Right lobe of liver (tissue), 6 donors: ENCODE measurements at regions not wholly inside any gene's neighbourhood (a gene's known extent, or its start where the extent isn't known, plus 50 kb on each side); places are given as distances from the start of the nearest gene placed in this dataset.

Experiments used
- ATAC-seq, 4 donors: fragments of 200-7000 bp; cut with Tn5 transposase; one replicate each; pipeline ENCODE4 v1.9.1; 2020; ENCODE audit warnings: mild to moderate bottlenecking in 4 of 4, moderate library complexity in 4 of 4
- DNase-seq, 3 donors: peaks; one replicate each; pipeline ENCODE4 v3.0.0-alpha.2; 2020
- H3K27ac ChIP-seq, 3 donors: fragments of 200-600 bp; one replicate each; pipeline ENCODE4 v1.8.0; 2022
- H3K27me3 ChIP-seq, 2 donors: fragments of 200-600 bp; one replicate each; pipeline ENCODE4 v1.8.0; 2022
- H3K36me3 ChIP-seq, 4 donors: fragments of 200-600 bp; sonication (generic) in 1 of 4; one replicate each; pipeline versions ENCODE4 v1.5.1 to v1.8.0; 2017 to 2022; ENCODE audit warnings: control low read depth in 1 of 4
- H3K4me1 ChIP-seq, 4 donors: fragments of 200-600 bp; sonication (generic) in 1 of 4; one replicate each; pipeline versions ENCODE4 v1.5.1 to v1.8.0; 2017 to 2022; ENCODE audit warnings: control low read depth in 1 of 4
- H3K4me3 ChIP-seq, 3 donors: fragments of 200-600 bp; one replicate each; pipeline ENCODE4 v1.8.0; 2022
- H3K9me3 ChIP-seq, 4 donors: fragments of 200-600 bp; sonication (generic) in 1 of 4; one replicate each; pipeline versions ENCODE4 v1.5.1 to v1.8.0; 2017 to 2022; ENCODE audit warnings: control low read depth in 1 of 4
- CTCF ChIP-seq, 4 donors: fragments of 200-600 bp in 3 of 4; fragments of 450-650 bp in 1 of 4; IDR thresholded peaks; one replicate each; pipeline versions ENCODE4 v1.5.1 to v1.8.0; 2016 to 2022; ENCODE audit warnings: antibody characterized with exemption in 4 of 4, mild to moderate bottlenecking in 2 of 4
- POLR2A ChIP-seq: fragments of 450-650 bp; IDR thresholded peaks from one replicate; pipeline ENCODE4 v1.6.1; 2017; ENCODE audit warnings: antibody characterized with exemption, mild to moderate bottlenecking
- WGBS: methylation state at CpG from one replicate; pipeline ENCODE4 v1.1.6; 2018; ENCODE audit warnings: low coverage, low lambda C conversion rate; ENCODE audit not compliant: insufficient coverage; ENCODE audit errors: missing lambda C conversion rate; 5-methylcytosine and 5-hydroxymethylcytosine counted together
- intact Hi-C, 2 donors: fragments of 100-400 bp; cut with DNase I; formaldehyde crosslinking; loops; one replicate each; pipeline versions ENCODE4 v1.11.2 to v1.14.1; 2022
- donor health status: DM: no; HTN: yes; CAD: no.
- donor health status: DM: no; HTN: no; CAD: no.
- donor health status: DM: no; HTN: no; CAD: no.
- donor health status: DM: no; HTN: yes; CAD: no.
- donor health status: DM: no; HTN: yes; CAD: no.

GRCh38 chr18:27843783-27844777 is 332.9 kb downstream of the CDH2 start:
- Histone ChIP-seq H3K9me3 (no peaks in the 10 kb centered on the region), H3K27ac (no peak overlapping the region), H3K4me3 (no peak overlapping the region), H3K4me1 (no peaks in the 10 kb centered on the region), H3K27me3 (no peaks in the 10 kb centered on the region), H3K36me3 (no peaks in the 10 kb centered on the region)
- ATAC-seq: no peak
- intact Hi-C loops: no loop called here
- DNase-seq: no peak
- TF ChIP-seq POLR2A: no peak
- 13% methylated on average over 2 of the region's 3 CpGs for WGBS

GRCh38 chr18:27839141-27839540 is 337.8 kb downstream of the CDH2 start:
- 27% methylated on average over 2 of the region's 2 CpGs for WGBS
- Histone ChIP-seq H3K9me3 (no peaks in the 10 kb centered on the region), H3K36me3 (no peaks in the 10 kb centered on the region), H3K4me1 (no peaks in the 10 kb centered on the region), H3K27ac (no peak overlapping the region), H3K4me3 (no peak overlapping the region), H3K27me3 (no peaks in the 10 kb centered on the region)
- TF ChIP-seq CTCF (IDR thresholded peaks at IDR 0.05) (no peak), POLR2A (no peak)
- intact Hi-C loops: no loop called here
- DNase-seq (no peak), ATAC-seq (no peak)

GRCh38 chr18:27838225-27838624 is 338.7 kb downstream of the CDH2 start:
- Histone ChIP-seq H3K9me3 (no peaks in the 10 kb centered on the region), H3K4me1 (no peaks in the 10 kb centered on the region), H3K27me3 (no peaks in the 10 kb centered on the region), H3K4me3 (no peak overlapping the region), H3K27ac (no peak overlapping the region), H3K36me3 (no peaks in the 10 kb centered on the region)
- no peak for TF ChIP-seq POLR2A
- TF ChIP-seq CTCF (IDR thresholded peaks at IDR 0.05): no peak
- intact Hi-C loops: no loop called here
- ATAC-seq (no peak), DNase-seq (no peak)

- intact Hi-C loops: no loop called here
- no peaks in the 10 kb centered on the region for H3K27me3 ChIP-seq
- no peaks in the 10 kb centered on the region for H3K36me3 ChIP-seq
- H3K9me3 ChIP-seq: no peaks in the 10 kb centered on the region
- 87% methylated on average over 2 of the region's 2 CpGs for WGBS
- DNase-seq (no peak), ATAC-seq (no peak)
- no peak overlapping the region for H3K4me3 ChIP-seq
- H3K4me1 ChIP-seq: no peaks in the 10 kb centered on the region
- H3K27ac ChIP-seq: no peak overlapping the region
- TF ChIP-seq CTCF (IDR thresholded peaks at IDR 0.05) (no peak), POLR2A (no peak)
These were observed 350.8 kb downstream of the CDH2 start for GRCh38 chr18:27826101-27826500.

GRCh38 chr18:27825689-27826088 is 351.2 kb downstream of the CDH2 start:
- Histone ChIP-seq H3K4me1 (no peaks in the 10 kb centered on the region), H3K9me3 (no peaks in the 10 kb centered on the region), H3K4me3 (no peak overlapping the region), H3K36me3 (no peaks in the 10 kb centered on the region), H3K27me3 (no peaks in the 10 kb centered on the region), H3K27ac (no peak overlapping the region)
- no peak for DNase-seq
- no peak for ATAC-seq
- intact Hi-C loops: no loop called here
- TF ChIP-seq CTCF (IDR thresholded peaks at IDR 0.05) (no peak), POLR2A (no peak)
- 89% methylated on average over 2 of the region's 2 CpGs for WGBS
